Neural progenitor cell (in vitro differentiated cells): ENCODE measurements at regions not wholly inside any gene's neighbourhood (a gene's known extent, or its start where the extent isn't known, plus 50 kb on each side); places are given as distances from the start of the nearest gene placed in this dataset.

Source experiments
- DNase-seq: peaks from one replicate; pipeline ENCODE4 v3.0.0-alpha.2; 2016; ENCODE audit warnings: low spot score
- H2AFZ ChIP-seq: fragments of 200-600 bp; sonication (generic); replicated peaks from 2 replicates; pipeline ENCODE4 v1.6.1; 2016; ENCODE audit warnings: antibody characterized with exemption
- H3F3A ChIP-seq: fragments of 200-600 bp; sonication (generic); 2 replicates; pipeline ENCODE4 v1.6.1; 2016; ENCODE audit warnings: antibody characterized with exemption, low read depth
- H3K27ac ChIP-seq: fragments of 200-600 bp; sonication (generic); 2 replicates; pipeline ENCODE4 v1.5.1; 2016; ENCODE audit warnings: mild to moderate bottlenecking
- H3K27me3 ChIP-seq: fragments of 200-600 bp; sonication (generic); 2 replicates; pipeline ENCODE4 v1.6.1; 2016; ENCODE audit warnings: mild to moderate bottlenecking, moderate library complexity
- H3K36me3 ChIP-seq: fragments of 200-600 bp; sonication (generic); 2 replicates; pipeline ENCODE4 v1.5.1; 2016
- H3K4me1 ChIP-seq: fragments of 200-600 bp; sonication (generic); 2 replicates; pipeline ENCODE4 v1.6.1; 2016; ENCODE audit warnings: mixed run types
- H3K4me2 ChIP-seq: fragments of 200-600 bp; sonication (generic); 2 replicates; pipeline ENCODE4 v1.6.1; 2016
- H3K4me3 ChIP-seq: fragments of 200-600 bp; sonication (generic); 2 replicates; pipeline ENCODE4 v1.5.1; 2016
- H3K79me2 ChIP-seq: fragments of 200-600 bp; sonication (generic); 2 replicates; pipeline ENCODE4 v1.6.1; 2016; ENCODE audit warnings: low read depth
- H3K9ac ChIP-seq: fragments of 200-600 bp; sonication (generic); 2 replicates; pipeline ENCODE4 v1.6.1; 2016
- H3K9me3 ChIP-seq: fragments of 200-600 bp; sonication (generic); 2 replicates; pipeline ENCODE4 v1.5.1; 2016; ENCODE audit warnings: low read depth
- H4K20me1 ChIP-seq: fragments of 200-600 bp; sonication (generic); 2 replicates; pipeline ENCODE4 v1.6.1; 2016; ENCODE audit warnings: low read depth
- H3K27ac Mint-ChIP-seq: 3 replicates; pipeline ENCODE4 v1.8.0; 2021; ENCODE audit warnings: mixed read lengths
- H3K27me3 Mint-ChIP-seq: 2 replicates; pipeline ENCODE4 v1.8.0; 2022; ENCODE audit warnings: low read depth, mild to moderate bottlenecking, inconsistent platforms, moderate library complexity, mixed read lengths; ENCODE audit not compliant: insufficient read depth
- H3K36me3 Mint-ChIP-seq: 3 replicates; pipeline ENCODE4 v1.8.0; 2021; ENCODE audit warnings: mixed read lengths
- H3K4me1 Mint-ChIP-seq: 3 replicates; pipeline ENCODE4 v1.8.0; 2021; ENCODE audit warnings: mixed read lengths
- H3K4me3 Mint-ChIP-seq: 3 replicates; pipeline ENCODE4 v1.8.0; 2021; ENCODE audit warnings: mild to moderate bottlenecking, moderate library complexity, mixed read lengths
- H3K9me3 Mint-ChIP-seq: 3 replicates; pipeline ENCODE4 v1.8.0; 2020; ENCODE audit warnings: mixed read lengths
- EZH2 ChIP-seq: fragments of 200-600 bp; sonication (generic); IDR thresholded peaks from 2 replicates; pipeline ENCODE4 v1.6.1; 2017; ENCODE audit warnings: antibody characterized with exemption, mild to moderate bottlenecking, moderate library complexity
- EZH2phosphoT487 ChIP-seq: fragments of 200-600 bp; sonication (generic); IDR thresholded peaks from 2 replicates; pipeline ENCODE4 v1.6.1; 2017; ENCODE audit warnings: antibody characterized with exemption
- TF ChIP-seq, protein P1 (sequence below): fragments of 200-600 bp; sonication (generic); IDR thresholded peaks from 2 replicates; pipeline ENCODE4 v1.5.1; 2017; ENCODE audit warnings: antibody characterized with exemption, mild to moderate bottlenecking

DNA sequence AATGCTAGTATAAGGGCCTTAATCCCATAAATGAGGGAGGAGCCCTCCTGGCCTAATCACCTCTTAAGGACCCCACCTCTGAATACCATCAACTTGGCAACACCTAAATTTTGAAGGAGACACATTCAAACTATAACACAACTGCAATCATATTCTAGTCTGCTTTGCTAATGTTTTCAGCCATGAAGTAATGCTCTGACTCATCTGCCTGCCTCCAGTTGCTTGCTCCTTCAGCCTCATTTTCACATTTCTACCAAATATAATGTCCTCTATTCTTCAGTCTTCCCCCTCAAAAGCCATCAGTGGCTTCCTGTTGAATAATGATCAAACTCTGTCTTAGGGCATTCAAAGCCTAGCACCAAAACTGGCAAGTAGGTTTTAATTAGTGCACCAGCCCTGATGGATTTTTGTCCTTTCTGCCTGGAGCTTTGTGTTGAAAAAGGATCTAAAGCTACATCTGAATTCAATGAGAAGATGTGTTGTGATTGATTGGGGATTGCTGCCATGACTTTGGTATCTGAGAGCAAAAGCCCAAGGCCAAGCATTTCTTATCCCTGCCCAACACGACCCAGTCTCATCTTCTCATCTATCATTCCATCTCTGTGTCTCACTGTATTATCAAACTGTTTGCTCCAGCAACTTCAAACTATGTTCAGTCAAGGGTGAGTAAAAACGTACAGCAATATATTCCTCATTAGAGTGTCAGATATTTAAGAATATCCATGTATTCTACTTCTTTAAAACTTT lies 140.8 kb upstream of the ELAC2 start:
- Histone ChIP-seq H3F3A (no peaks in the 10 kb centered on the region), H3K9me3 (no peaks in the 10 kb centered on the region), H3K4me1 (no peaks in the 10 kb centered on the region), H4K20me1 (no peaks in the 10 kb centered on the region), H3K27ac (no peak overlapping the region), H3K79me2 (no peaks in the 10 kb centered on the region), H2AFZ (no peak overlapping the region), H3K4me2 (no peak overlapping the region), H3K4me3 (no peak overlapping the region), H3K36me3 (no peaks in the 10 kb centered on the region), H3K9ac (no peak overlapping the region), H3K27me3 (no peaks in the 10 kb centered on the region)
- Mint-ChIP-seq H3K27me3 (no peaks in the 10 kb centered on the region), H3K4me1 (no peaks in the 10 kb centered on the region), H3K4me3 (no peak overlapping the region), H3K9me3 (no peaks in the 10 kb centered on the region), H3K36me3 (no peaks in the 10 kb centered on the region), H3K27ac (no peak overlapping the region)
- TF ChIP-seq EZH2, result no peak
- TF ChIP-seq EZH2phosphoT487, result no peak
- TF ChIP-seq, protein P1, sequence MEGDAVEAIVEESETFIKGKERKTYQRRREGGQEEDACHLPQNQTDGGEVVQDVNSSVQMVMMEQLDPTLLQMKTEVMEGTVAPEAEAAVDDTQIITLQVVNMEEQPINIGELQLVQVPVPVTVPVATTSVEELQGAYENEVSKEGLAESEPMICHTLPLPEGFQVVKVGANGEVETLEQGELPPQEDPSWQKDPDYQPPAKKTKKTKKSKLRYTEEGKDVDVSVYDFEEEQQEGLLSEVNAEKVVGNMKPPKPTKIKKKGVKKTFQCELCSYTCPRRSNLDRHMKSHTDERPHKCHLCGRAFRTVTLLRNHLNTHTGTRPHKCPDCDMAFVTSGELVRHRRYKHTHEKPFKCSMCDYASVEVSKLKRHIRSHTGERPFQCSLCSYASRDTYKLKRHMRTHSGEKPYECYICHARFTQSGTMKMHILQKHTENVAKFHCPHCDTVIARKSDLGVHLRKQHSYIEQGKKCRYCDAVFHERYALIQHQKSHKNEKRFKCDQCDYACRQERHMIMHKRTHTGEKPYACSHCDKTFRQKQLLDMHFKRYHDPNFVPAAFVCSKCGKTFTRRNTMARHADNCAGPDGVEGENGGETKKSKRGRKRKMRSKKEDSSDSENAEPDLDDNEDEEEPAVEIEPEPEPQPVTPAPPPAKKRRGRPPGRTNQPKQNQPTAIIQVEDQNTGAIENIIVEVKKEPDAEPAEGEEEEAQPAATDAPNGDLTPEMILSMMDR, result no peak
- DNase-seq, result no peak

DNA sequence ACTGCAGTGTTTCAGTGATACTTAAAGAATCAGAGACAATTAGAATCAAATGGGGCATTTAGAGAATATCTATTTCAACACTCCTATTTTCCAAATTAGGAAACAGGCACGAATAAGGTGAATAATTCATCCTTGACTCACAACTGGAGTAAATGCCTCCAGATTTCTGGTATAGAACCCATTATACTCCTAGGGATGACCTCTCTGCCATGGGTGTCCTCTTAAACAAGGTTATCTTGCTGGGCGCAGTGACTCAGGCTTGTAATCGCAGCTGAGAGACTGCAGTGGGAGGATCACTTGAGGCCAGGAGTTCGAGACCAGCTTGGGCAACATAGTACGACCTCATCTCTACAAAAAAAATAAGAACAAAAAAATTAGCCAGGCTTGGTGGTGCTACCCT lies 139.8 kb upstream of the ELAC2 start:
- Histone ChIP-seq H3F3A (no peaks in the 10 kb centered on the region), H3K4me2 (no peak overlapping the region), H3K9ac (no peak overlapping the region), H2AFZ (no peak overlapping the region), H4K20me1 (no peaks in the 10 kb centered on the region), H3K36me3 (no peaks in the 10 kb centered on the region), H3K4me3 (no peak overlapping the region), H3K4me1 (no peaks in the 10 kb centered on the region), H3K27ac (no peak overlapping the region), H3K9me3 (no peaks in the 10 kb centered on the region), H3K79me2 (no peaks in the 10 kb centered on the region), H3K27me3 (no peaks in the 10 kb centered on the region)
- no peaks in the 10 kb centered on the region for H3K27me3 Mint-ChIP-seq
- TF ChIP-seq EZH2 (no peak), EZH2phosphoT487 (no peak)
- TF ChIP-seq, protein P1, result no peak
- H3K27ac Mint-ChIP-seq, result no peak overlapping the region
- H3K4me1 Mint-ChIP-seq, result no peaks in the 10 kb centered on the region
- no peak for DNase-seq
- no peaks in the 10 kb centered on the region for H3K36me3 Mint-ChIP-seq
- peaks cover 2% of the 10 kb centered on the region for H3K9me3 Mint-ChIP-seq
- H3K4me3 Mint-ChIP-seq, result no peak overlapping the region

DNA sequence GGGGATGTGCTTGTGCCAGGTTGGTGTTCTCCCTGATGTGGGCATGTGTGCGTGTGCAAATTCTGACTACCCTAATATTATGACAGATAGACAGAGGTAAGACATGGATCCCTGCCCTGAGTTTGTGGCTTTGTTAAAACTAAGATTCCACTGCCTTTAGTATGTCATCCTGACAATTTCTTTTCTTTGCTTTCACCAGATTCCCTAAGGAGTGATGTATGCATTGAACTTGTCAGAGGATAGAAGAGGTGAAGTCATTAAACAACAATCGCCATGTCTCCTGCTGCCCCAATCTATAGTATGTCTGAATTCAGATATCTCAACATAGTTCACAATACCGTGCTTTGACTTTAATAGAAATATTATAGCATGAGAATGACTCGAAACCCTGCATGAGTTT lies 137.1 kb upstream of the ELAC2 start:
- Histone ChIP-seq H3K36me3 (no peaks in the 10 kb centered on the region), H2AFZ (no peak overlapping the region), H3K4me2 (no peak overlapping the region), H3K4me1 (no peaks in the 10 kb centered on the region), H3F3A (no peaks in the 10 kb centered on the region), H3K9me3 (no peaks in the 10 kb centered on the region), H3K27me3 (no peaks in the 10 kb centered on the region), H3K4me3 (no peak overlapping the region), H3K9ac (no peak overlapping the region), H3K79me2 (no peaks in the 10 kb centered on the region), H4K20me1 (no peaks in the 10 kb centered on the region), H3K27ac (no peak overlapping the region)
- Mint-ChIP-seq H3K9me3 (peaks cover 3% of the 10 kb centered on the region), H3K27ac (no peak overlapping the region), H3K36me3 (no peaks in the 10 kb centered on the region), H3K27me3 (no peaks in the 10 kb centered on the region), H3K4me3 (no peak overlapping the region), H3K4me1 (no peaks in the 10 kb centered on the region)
- TF ChIP-seq EZH2phosphoT487, result no peak
- DNase-seq, result no peak

DNA sequence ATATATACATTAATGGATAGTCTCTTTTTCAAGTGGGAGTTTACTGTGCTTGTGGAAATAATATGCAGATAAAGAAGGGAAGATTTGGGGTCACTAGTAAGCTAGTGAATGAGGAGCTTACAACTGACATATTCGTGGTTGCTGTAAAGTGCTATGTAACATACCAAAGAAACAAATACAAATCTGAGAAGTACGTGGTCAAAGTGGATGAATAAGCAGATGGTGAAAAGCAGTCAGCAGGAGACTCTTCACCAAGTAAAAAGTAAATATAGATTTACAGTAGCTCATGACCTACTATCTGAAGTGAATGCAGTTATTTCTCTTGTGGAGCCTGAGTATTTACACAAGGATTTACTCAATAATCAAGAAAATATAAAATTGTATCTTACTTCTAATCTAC lies 136.6 kb upstream of the ELAC2 start:
- Mint-ChIP-seq H3K36me3 (no peaks in the 10 kb centered on the region), H3K27me3 (no peaks in the 10 kb centered on the region), H3K4me1 (no peaks in the 10 kb centered on the region), H3K4me3 (no peak overlapping the region), H3K27ac (no peak overlapping the region), H3K9me3 (peaks cover 3% of the 10 kb centered on the region)
- H3K4me1 ChIP-seq, result no peaks in the 10 kb centered on the region
- no peaks in the 10 kb centered on the region for H3K36me3 ChIP-seq
- TF ChIP-seq, protein P1, result no peak
- TF ChIP-seq EZH2phosphoT487, result no peak
- TF ChIP-seq EZH2, result no peak
- H3K4me3 ChIP-seq, result no peak overlapping the region
- no peak overlapping the region for H3K27ac ChIP-seq
- H3K9ac ChIP-seq, result no peak overlapping the region
- no peaks in the 10 kb centered on the region for H3K27me3 ChIP-seq
- H3F3A ChIP-seq, result no peaks in the 10 kb centered on the region
- H3K79me2 ChIP-seq, result no peaks in the 10 kb centered on the region
- DNase-seq, result no peak
- no peaks in the 10 kb centered on the region for H3K9me3 ChIP-seq
- no peak overlapping the region for H3K4me2 ChIP-seq
- no peaks in the 10 kb centered on the region for H4K20me1 ChIP-seq
- no peak overlapping the region for H2AFZ ChIP-seq
